ENCODE measurements at regions not wholly inside any gene's neighbourhood (a gene's known extent, or its start where the extent isn't known, plus 50 kb on each side); places are given as distances from the start of the nearest gene placed in this dataset.

DNA sequence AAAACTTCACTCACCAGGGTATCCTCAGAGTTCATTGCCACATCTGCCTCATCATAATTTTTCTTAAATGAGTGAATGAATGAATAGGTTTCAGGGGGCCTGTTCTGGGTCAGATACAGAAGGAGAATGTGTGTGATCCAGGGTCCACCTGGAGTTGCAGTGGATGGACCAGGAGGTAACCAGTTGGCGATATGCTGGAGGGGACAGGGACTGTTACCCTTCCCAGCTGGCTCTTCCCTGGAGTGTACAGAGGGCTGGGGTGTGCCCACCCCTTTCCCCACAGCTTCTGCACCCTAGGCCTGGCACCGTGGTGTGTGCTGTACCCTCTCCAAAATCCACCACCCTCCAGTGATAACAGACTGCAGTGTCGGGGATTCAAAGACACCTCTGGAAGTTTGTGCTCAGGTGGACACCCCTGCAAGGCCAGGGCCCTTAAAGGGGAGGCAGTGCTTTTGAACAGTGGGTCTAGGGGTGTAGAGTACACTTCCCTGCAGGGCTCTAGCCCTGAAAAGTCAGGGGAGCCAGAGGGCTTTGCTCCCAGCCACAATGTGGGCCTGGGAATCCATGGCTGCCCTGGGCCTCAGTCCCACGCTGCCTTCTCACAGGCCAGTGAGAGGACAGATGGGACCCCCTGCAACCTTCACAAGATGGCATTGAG lies 134.4 kb upstream of the UNC5B start:
- no TSS peak for BruUV-seq (replicated peaks)

More for the DNA sequence above, 134.4 kb upstream of the UNC5B start:
- H3K9me2 ChIP-seq (ENCODE audit: insufficient read depth): no peaks in the 10 kb centered on the region
- H3K36me3 ChIP-seq (ENCODE audit: control insufficient read depth in 1 of 2, insufficient read depth in 2 of 2, low read length in 2 of 2): no peaks in the 10 kb centered on the region
- DNase-seq (ENCODE audit: low read depth, low spot score): no peak
- no peak overlapping the region for H3K4me2 ChIP-seq (ENCODE audit: low read length)
- intact Hi-C loops (cut with micrococcal nuclease): no loop called here
- RAD21 ChIA-PET (ENCODE audit: low non-redundant PET in 1 of 2, low total read pairs in 2 of 2, uncharacterized antibody in 2 of 2, unreplicated experiment in 2 of 2): no interaction called here
- no peak overlapping the region for H2AFZ ChIP-seq (ENCODE audit: low read depth, low read length, poor library complexity, severe bottlenecking)
- H3K4me3 ChIP-seq (replicated peaks in 1 of 2; ENCODE audit: low read depth in 1 of 2, low read length in 2 of 2): no peak overlapping the region
- H4K20me1 ChIP-seq (ENCODE audit: insufficient read depth): no peaks in the 10 kb centered on the region
- H3K27me3 ChIP-seq (ENCODE audit: insufficient read depth, low read length): 0 out of 2 replicates have a peak, but pooled peaks cover 5% of the 10 kb centered on the region
- H3K79me2 ChIP-seq (ENCODE audit: insufficient read depth, low read length): no peaks in the 10 kb centered on the region
- CTCF ChIA-PET: no interaction called here
- H3K9me3 ChIP-seq (ENCODE audit: control insufficient read depth in 1 of 2, insufficient read depth in 1 of 2, low read depth in 1 of 2, low read length in 2 of 2): no peaks in the 10 kb centered on the region
- no peak overlapping the region for H3K27ac ChIP-seq (ENCODE audit: low read depth, low read length)
- POLR2A ChIA-PET: no interaction called here
- H3K4me1 ChIP-seq (ENCODE audit: control insufficient read depth in 1 of 2, insufficient read depth in 2 of 2, low read length in 2 of 2): 0 out of 4 replicates have a peak, but pooled peaks cover 0 to 5% of the 10 kb centered on the region in 2 experiments
- H3K9ac ChIP-seq (ENCODE audit: low read length): no peak overlapping the region
- TF ChIP-seq ATF3 (IDR thresholded peaks at IDR 0.05) (no peak), TCF7L2 (IDR thresholded peaks at IDR 0.05; ENCODE audit: borderline replicate concordance, extremely low read depth, insufficient read depth, insufficient read length) (no peak), EZH2 (IDR thresholded peaks at IDR 0.05) (no peak), ZNF274 (IDR thresholded peaks at IDR 0.05; ENCODE audit: low read depth, low read length) (no peak), SIN3A (IDR thresholded peaks at IDR 0.05; ENCODE audit: low read depth) (no peak), ZFX (IDR thresholded peaks at IDR 0.05) (no peak), ELF1 (IDR thresholded peaks at IDR 0.05; ENCODE audit: borderline replicate concordance, low read depth) (no peak), FOSL1 (IDR thresholded peaks at IDR 0.05; ENCODE audit: low read depth) (no peak), POLR2A (IDR thresholded peaks at IDR 0.05; ENCODE audit: borderline replicate concordance, extremely low read depth, insufficient read depth, insufficient read length) (no peak), CEBPB (IDR thresholded peaks at IDR 0.05; ENCODE audit: low read depth) (no peak)
- TF ChIP-seq, protein P1, sequence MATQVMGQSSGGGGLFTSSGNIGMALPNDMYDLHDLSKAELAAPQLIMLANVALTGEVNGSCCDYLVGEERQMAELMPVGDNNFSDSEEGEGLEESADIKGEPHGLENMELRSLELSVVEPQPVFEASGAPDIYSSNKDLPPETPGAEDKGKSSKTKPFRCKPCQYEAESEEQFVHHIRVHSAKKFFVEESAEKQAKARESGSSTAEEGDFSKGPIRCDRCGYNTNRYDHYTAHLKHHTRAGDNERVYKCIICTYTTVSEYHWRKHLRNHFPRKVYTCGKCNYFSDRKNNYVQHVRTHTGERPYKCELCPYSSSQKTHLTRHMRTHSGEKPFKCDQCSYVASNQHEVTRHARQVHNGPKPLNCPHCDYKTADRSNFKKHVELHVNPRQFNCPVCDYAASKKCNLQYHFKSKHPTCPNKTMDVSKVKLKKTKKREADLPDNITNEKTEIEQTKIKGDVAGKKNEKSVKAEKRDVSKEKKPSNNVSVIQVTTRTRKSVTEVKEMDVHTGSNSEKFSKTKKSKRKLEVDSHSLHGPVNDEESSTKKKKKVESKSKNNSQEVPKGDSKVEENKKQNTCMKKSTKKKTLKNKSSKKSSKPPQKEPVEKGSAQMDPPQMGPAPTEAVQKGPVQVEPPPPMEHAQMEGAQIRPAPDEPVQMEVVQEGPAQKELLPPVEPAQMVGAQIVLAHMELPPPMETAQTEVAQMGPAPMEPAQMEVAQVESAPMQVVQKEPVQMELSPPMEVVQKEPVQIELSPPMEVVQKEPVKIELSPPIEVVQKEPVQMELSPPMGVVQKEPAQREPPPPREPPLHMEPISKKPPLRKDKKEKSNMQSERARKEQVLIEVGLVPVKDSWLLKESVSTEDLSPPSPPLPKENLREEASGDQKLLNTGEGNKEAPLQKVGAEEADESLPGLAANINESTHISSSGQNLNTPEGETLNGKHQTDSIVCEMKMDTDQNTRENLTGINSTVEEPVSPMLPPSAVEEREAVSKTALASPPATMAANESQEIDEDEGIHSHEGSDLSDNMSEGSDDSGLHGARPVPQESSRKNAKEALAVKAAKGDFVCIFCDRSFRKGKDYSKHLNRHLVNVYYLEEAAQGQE (IDR thresholded peaks at IDR 0.05; ENCODE audit: low read depth): no peak
- TF ChIP-seq, protein P2, sequence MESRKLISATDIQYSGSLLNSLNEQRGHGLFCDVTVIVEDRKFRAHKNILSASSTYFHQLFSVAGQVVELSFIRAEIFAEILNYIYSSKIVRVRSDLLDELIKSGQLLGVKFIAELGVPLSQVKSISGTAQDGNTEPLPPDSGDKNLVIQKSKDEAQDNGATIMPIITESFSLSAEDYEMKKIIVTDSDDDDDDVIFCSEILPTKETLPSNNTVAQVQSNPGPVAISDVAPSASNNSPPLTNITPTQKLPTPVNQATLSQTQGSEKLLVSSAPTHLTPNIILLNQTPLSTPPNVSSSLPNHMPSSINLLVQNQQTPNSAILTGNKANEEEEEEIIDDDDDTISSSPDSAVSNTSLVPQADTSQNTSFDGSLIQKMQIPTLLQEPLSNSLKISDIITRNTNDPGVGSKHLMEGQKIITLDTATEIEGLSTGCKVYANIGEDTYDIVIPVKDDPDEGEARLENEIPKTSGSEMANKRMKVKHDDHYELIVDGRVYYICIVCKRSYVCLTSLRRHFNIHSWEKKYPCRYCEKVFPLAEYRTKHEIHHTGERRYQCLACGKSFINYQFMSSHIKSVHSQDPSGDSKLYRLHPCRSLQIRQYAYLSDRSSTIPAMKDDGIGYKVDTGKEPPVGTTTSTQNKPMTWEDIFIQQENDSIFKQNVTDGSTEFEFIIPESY (IDR thresholded peaks at IDR 0.05; ENCODE audit: extremely low read depth, insufficient replicate concordance, low read length): no peak
- no peak for ATAC-seq

Measured in HCT116 (cell line).